Renal pelvis (tissue), 1 donor: ENCODE measurements at regions not wholly inside any gene's neighbourhood (a gene's known extent, or its start where the extent isn't known, plus 50 kb on each side); places are given as distances from the start of the nearest gene placed in this dataset.
A peak's percentile ranks its signal among the peaks of the same experiment; 100 is the strongest.
"Not testable (repeated sequence)": the region's sequence is repeated elsewhere in the genome, so short reads cannot be mapped to it uniquely, and the experiment has no call there.

Source experiments
- DNase-seq: peaks from one replicate; pipeline ENCODE4 v3.0.0-alpha.2; 2013

- no peak for DNase-seq
Measured at GRCh38 chr17:68141050-68141449, 105.5 kb downstream of the KPNA2 start.

GRCh38 chr17:68142595-68142994, 105.2 kb upstream of the AMZ2 start:
- no peak for DNase-seq

GRCh38 chr17:68143425-68143824, 104.4 kb upstream of the AMZ2 start:
- DNase-seq: no peak

DNA sequence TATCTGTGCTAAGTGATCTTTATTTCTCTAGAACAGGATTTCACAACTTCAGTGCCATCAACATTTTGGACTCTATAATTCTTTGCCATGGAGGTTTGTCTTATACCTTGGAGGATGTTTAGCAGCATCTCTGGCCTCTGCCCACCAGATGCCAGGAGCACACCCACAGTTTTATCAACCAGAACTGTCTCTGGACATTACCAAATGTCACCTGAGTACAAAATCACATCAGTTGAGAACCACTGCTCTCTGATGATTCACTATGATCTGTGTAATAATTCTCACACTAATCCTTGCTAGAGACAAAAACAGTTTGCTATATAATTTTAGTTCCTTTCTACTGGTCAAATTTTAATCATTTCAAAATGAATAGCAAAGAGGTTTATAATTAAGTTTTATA, 102.8 kb upstream of the AMZ2 start:
- no peak for DNase-seq

- DNase-seq: no peak
Measured at GRCh38 chr17:68148936-68149335, 98.9 kb upstream of the AMZ2 start.

DNA sequence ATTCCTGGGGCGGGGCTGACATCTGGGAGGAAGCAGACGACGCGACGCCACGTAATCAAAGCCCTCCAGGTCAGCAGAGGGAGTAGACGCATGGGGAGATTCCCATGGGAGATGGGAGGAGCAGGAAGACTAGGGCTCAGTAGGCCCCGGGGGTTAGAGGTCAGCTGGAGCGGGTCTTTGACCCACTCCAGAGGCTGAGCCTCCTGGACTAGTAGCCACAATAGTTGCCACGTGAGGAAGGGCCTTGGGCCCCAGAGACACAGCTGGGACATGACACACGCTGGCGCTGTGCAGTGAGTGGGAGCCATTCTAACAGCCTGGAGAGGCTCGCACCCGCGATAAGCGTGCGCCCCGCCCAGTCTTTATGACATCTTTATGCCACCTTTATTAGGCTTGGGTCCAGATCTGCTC, 95.7 kb upstream of the AMZ2 start:
- DNase-seq: no peak

DNA sequence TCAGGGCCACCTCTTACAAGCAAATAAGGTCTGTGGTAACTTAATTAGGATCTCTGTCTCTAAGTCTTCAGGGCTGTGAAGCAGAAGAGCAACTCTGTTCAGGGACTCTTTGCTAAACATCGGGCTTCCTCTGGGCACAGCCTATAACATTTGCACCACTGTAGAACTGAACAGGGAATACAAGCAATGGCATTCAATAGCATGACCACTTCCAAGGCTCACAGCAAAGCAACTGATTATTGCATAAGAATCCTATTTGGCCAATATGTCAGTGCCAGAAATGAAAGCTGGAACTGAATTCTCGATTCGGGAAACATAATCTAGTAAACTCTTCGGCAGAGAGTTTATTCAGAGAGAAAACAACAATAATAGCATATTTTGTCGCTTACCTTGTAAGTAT, 92.2 kb upstream of the AMZ2 start:
- no peak for DNase-seq

DNA sequence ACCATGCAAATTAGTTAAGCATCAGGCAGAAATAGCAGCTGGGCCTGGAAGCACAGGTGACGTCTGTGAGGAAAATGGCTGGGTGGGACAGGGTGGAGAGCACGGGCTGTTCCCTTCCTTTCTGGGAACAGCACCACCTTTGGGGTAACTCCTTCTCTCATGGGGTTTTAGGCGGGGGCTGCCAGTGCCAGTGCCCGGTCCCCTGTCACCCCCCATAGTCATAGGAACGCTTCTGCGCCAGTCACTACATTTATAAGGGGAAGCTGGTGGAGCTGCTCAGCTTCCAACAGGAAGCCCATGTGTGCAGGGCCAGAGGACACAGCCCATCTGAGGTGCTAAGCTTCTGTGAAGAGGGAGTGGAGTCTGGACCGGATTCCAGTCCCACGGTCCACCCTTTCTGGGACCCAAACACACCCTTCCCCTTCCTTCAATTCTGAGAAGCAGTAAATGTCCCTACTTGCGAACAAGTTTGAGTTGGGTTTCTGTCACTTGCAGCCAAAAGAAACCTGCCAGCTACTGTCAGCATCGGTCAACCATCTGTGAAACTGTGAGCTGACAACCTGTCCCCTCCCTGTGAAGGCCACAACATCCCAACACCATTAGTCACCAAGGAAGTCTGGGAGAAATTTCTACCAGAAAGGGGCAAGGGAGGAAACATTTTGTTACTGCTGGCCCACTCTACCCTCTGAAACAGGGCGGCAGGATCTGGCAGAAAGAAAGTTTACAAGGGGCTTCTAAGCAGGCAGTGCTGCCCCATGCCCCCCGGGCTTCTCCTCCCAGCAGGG, 86.0 kb upstream of the AMZ2 start:
- no peak for DNase-seq

GRCh38 chr17:68168273-68169164, 79.3 kb upstream of the AMZ2 start:
- DNase-seq: not testable (repeated sequence)

DNA sequence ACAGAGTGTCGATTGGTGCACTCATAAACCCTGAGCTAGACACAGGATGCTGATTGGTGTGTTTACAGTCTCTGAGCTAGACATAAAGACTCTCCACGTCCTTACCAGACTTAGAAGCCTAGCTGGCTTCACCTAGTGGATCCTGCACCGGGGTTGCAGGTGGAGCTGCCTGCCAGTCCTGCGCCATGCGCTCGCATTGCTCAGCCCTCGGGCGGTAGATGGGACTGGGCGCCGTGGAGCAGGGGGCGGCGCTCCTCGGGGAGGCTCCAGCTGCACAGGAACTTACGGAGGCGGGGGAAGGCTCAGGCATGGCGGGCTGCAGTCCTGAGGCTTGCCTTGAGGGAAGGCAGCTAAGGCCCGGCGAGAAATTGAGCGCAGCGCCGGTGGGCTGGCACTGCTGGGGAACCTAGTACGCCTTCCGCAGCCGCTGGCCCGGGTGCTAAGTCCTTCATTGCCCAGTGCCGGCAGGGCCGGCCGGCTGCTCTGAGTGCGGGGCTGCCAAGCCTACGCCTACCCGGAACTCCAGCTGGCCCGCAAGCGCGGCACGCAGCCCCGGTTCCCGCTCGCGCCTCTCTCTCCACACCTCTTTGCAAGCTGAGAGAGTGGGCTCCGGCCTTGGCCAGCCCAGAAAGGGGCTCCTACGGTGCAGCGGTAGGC, 78.5 kb upstream of the AMZ2 start:
- not testable (repeated sequence) for DNase-seq

DNA sequence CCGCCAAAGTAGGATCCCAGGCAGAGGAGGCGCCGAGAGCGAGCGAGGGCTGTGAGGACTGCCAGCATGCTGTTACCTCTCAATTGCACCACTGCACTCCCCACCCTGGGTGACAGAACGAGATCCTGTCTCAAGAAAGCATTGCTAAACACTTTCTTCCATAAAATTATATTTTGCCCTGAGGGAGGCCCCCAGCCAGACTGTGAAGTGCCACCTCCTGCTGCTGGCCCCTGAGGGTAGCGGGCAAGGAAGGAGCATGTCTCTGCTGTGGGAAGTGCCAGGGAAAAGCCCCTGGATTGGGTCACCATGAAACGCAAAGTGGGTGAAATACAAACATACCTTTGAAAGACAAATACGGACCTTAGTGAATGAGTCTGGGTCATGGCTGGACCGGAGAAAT, 78.0 kb upstream of the AMZ2 start:
- no peak for DNase-seq

DNA sequence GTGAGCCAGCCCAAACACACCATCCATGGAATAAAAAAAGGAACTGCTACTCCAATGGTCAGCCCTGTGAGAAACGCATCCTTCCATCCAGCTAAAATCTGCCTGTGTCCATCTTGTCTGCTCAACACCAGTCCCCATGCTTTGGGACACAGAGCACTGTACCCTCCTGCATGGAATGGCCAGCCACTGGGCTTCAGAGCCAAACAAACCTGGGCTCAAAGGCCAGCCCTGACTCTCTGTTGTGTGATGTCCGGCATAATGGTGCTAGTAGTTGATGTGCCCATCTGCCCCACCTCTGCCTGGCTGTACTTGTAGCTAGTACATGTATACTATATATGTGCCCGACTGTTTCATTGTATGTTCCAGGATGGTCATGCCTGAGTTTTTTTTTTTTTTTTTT, 77.6 kb upstream of the AMZ2 start:
- no peak for DNase-seq

DNA sequence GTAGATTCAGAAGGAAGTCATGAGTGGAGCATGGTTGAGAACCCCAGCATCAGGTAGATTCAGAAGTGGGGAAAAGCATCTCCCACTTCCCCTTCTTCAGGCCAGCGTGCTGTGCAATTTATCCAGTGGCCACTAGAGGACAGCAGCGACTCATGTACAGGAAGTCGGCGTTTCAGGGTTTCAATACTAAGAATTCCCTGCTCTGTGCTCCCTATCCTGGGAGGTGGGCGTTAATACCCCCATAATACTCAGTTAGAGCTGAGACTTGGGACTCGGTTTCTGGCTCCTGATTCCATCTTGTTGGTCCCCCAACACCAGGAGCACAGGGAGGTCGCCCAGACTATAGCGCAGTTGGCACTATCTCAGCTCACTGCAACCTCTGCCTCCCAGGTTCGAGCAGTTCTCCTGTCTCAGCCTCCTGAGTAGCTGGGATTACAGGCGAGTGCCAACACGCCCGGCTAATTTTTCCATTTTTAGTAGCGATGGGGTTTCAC, 75.3 kb upstream of the AMZ2 start:
- DNase-seq: peak; percentile 57

- no peak for DNase-seq
Measured at GRCh38 chr17:68175416-68175815, 72.4 kb upstream of the AMZ2 start.

- no peak for DNase-seq
Measured at GRCh38 chr17:68175905-68176304, 71.9 kb upstream of the AMZ2 start.

GRCh38 chr17:68176718-68177117, 71.1 kb upstream of the AMZ2 start:
- DNase-seq: no peak

- no peak for DNase-seq
Measured at GRCh38 chr17:68178831-68179230, 69.0 kb upstream of the AMZ2 start.

DNA sequence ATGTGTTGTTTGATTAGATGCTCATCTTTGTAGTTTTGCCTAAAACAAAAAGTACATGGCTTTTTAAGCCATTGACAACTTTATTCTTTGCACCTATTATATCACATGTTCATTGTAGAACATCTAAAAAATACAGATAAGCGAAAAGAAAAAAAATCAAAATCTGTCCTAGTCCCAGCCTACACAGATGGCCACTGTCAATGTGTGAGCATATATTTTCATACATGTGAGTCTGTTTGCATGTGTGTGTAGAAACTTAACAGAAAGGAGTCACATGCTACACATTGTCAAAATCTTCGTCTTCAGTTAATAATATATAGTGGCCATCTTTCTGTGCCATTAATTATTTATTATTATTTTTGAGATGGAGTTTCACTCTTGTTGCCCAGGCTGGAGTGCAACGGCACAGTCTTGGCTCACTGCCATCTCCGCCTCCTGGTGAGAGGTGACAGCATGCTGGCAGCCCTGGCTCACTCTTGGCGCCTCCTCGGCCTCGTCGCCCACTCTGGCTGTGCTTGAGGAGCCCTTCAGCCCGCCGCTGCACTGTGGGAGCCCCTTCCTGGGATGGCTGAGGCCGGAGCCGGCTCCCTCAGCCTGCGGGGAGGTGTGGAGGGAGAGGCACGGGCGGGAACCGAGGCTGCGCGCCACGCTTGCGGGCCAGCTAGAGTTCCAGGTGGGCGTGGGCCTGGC, 68.5 kb upstream of the AMZ2 start:
- no peak for DNase-seq

- no peak for DNase-seq
Measured at GRCh38 chr17:68179926-68180285, 67.9 kb upstream of the AMZ2 start.

GRCh38 chr17:68182011-68182306, 65.9 kb upstream of the AMZ2 start:
- no peak for DNase-seq

- DNase-seq: no peak
Measured at GRCh38 chr17:68182940-68183551, 64.8 kb upstream of the AMZ2 start.

- DNase-seq: no peak
Measured at GRCh38 chr17:68184141-68184571, 63.7 kb upstream of the AMZ2 start.
